ENCODE measurements at regions not wholly inside any gene's neighbourhood (a gene's known extent, or its start where the extent isn't known, plus 50 kb on each side); places are given as distances from the start of the nearest gene placed in this dataset.

DNA sequence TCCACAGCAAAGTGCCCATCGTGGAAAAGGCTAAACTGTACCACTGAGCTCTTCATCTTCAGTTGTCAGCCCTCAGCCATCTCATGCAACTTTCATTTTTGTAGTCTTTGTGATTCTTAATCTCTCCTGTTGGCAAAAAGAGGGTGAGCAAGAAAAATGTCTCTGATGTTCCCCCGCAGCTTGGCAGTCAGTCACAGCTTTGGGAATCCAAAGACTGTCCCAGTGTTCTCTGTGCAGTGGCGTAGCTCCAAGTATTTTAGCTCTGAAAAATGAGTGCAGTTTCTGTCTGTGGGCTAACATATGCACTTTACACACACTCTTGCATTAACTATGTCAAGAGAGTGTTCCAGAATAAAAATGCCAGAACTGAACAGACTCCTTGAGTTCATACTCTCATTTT, 372.2 kb downstream of the TMEM232 start:
- DNase-seq (ENCODE audit: low read depth in 1 of 2, low spot score in 1 of 2), result no peak
- Histone ChIP-seq H3K27me3 (ENCODE audit: insufficient read depth, poor library complexity, severe bottlenecking) (no peaks in the 10 kb centered on the region), H3K4me3 (replicated peaks; ENCODE audit: insufficient read depth, low read length) (no peak overlapping the region), H3K27ac (replicated peaks) (no peak overlapping the region)
- TF ChIP-seq GABPA (IDR thresholded peaks at IDR 0.05; ENCODE audit: low read depth), result no peak
- TF ChIP-seq, protein P1, sequence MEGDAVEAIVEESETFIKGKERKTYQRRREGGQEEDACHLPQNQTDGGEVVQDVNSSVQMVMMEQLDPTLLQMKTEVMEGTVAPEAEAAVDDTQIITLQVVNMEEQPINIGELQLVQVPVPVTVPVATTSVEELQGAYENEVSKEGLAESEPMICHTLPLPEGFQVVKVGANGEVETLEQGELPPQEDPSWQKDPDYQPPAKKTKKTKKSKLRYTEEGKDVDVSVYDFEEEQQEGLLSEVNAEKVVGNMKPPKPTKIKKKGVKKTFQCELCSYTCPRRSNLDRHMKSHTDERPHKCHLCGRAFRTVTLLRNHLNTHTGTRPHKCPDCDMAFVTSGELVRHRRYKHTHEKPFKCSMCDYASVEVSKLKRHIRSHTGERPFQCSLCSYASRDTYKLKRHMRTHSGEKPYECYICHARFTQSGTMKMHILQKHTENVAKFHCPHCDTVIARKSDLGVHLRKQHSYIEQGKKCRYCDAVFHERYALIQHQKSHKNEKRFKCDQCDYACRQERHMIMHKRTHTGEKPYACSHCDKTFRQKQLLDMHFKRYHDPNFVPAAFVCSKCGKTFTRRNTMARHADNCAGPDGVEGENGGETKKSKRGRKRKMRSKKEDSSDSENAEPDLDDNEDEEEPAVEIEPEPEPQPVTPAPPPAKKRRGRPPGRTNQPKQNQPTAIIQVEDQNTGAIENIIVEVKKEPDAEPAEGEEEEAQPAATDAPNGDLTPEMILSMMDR (IDR thresholded peaks at IDR 0.05; ENCODE audit: insufficient read depth, low read length), result no peak
- no peak for TF ChIP-seq POLR2AphosphoS5 (IDR thresholded peaks at IDR 0.05; ENCODE audit: low read depth)
- no peak for TF ChIP-seq SPI1 (IDR thresholded peaks at IDR 0.05; ENCODE audit: borderline replicate concordance, low read depth)
- TF ChIP-seq, protein P2, sequence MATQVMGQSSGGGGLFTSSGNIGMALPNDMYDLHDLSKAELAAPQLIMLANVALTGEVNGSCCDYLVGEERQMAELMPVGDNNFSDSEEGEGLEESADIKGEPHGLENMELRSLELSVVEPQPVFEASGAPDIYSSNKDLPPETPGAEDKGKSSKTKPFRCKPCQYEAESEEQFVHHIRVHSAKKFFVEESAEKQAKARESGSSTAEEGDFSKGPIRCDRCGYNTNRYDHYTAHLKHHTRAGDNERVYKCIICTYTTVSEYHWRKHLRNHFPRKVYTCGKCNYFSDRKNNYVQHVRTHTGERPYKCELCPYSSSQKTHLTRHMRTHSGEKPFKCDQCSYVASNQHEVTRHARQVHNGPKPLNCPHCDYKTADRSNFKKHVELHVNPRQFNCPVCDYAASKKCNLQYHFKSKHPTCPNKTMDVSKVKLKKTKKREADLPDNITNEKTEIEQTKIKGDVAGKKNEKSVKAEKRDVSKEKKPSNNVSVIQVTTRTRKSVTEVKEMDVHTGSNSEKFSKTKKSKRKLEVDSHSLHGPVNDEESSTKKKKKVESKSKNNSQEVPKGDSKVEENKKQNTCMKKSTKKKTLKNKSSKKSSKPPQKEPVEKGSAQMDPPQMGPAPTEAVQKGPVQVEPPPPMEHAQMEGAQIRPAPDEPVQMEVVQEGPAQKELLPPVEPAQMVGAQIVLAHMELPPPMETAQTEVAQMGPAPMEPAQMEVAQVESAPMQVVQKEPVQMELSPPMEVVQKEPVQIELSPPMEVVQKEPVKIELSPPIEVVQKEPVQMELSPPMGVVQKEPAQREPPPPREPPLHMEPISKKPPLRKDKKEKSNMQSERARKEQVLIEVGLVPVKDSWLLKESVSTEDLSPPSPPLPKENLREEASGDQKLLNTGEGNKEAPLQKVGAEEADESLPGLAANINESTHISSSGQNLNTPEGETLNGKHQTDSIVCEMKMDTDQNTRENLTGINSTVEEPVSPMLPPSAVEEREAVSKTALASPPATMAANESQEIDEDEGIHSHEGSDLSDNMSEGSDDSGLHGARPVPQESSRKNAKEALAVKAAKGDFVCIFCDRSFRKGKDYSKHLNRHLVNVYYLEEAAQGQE (IDR thresholded peaks at IDR 0.05; ENCODE audit: insufficient replicate concordance, low read depth), result no peak

DNA sequence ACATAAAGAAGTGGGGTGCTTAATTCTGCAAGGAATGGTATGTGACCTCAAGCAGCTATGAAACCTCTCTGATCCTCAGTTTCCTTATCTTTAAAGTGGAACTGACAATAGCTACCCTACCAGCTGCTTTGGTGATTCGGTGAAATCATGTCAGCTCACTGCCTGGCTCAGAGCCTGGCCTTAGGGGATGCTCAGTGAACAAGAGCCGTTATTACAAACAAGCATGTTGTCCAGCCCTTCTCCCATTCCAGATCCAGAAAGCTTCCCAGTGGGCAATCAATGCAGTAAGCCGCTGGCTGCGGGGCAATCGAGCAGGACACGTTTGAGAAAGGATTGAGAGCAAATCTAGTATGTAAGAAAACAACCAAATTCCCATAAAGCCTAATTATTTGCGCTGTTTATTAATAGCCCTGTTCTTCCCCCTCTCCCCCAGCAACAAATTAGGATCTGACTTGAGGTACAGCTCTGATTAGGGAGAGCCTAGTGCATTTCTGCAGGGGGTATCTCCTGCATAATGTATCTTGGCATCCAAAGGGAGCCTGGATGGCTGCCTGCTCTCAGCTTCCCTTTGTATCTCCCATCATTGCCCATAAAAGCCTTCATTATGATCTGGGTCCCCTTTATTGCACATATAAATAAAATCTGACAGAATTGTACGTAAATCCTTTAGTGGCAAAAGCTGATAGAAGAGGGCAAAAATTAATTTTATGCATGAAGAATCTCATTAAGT, 371.4 kb downstream of the TMEM232 start:
- TF ChIP-seq, protein P2 (IDR thresholded peaks at IDR 0.05; ENCODE audit: insufficient replicate concordance, low read depth), result no peak
- TF ChIP-seq POLR2AphosphoS5 (IDR thresholded peaks at IDR 0.05; ENCODE audit: low read depth), result no peak
- TF ChIP-seq, protein P1 (IDR thresholded peaks at IDR 0.05; ENCODE audit: insufficient read depth, low read length), result no peak
- DNase-seq (ENCODE audit: low read depth in 1 of 2, low spot score in 1 of 2), result no peak
- H3K4me3 ChIP-seq (replicated peaks; ENCODE audit: insufficient read depth, low read length), result no peak overlapping the region
- H3K27ac ChIP-seq (replicated peaks), result no peak overlapping the region
- no peaks in the 10 kb centered on the region for H3K27me3 ChIP-seq (ENCODE audit: insufficient read depth, poor library complexity, severe bottlenecking)

DNA sequence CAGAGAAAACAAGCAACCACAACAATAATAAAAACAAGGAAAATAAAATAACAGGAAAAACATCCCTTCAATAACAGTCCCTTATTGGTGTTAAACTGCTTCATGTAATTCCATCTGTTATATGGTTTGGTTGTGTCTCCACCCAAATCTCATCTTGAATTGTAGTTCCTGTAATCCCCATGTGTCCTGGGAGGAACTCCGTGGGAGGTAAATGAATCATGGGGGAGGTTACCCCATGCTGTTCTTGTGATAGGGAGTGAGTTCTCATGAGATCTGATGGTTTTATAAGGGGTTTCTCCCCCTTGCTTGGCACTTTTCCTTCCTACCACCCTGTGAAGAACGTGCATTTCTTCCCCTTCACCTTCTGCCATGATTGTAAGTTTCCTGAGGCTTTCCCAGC, 369.8 kb downstream of the TMEM232 start:
- H3K4me3 ChIP-seq (replicated peaks; ENCODE audit: insufficient read depth, low read length), result no peak overlapping the region
- no peak for DNase-seq (ENCODE audit: low read depth in 1 of 2, low spot score in 1 of 2)
- no peak overlapping the region for H3K27ac ChIP-seq (replicated peaks)
- TF ChIP-seq GABPA (IDR thresholded peaks at IDR 0.05; ENCODE audit: low read depth) (no peak), SPI1 (IDR thresholded peaks at IDR 0.05; ENCODE audit: borderline replicate concordance, low read depth) (no peak), POLR2AphosphoS5 (IDR thresholded peaks at IDR 0.05; ENCODE audit: low read depth) (no peak)
- TF ChIP-seq, protein P2 (IDR thresholded peaks at IDR 0.05; ENCODE audit: insufficient replicate concordance, low read depth), result no peak
- TF ChIP-seq, protein P1 (IDR thresholded peaks at IDR 0.05; ENCODE audit: insufficient read depth, low read length), result no peak
- no peaks in the 10 kb centered on the region for H3K27me3 ChIP-seq (ENCODE audit: insufficient read depth, poor library complexity, severe bottlenecking)
